Esophagus muscularis mucosa (tissue), 4 donors: ENCODE measurements at regions not wholly inside any gene's neighbourhood (a gene's known extent, or its start where the extent isn't known, plus 50 kb on each side); places are given as distances from the start of the nearest gene placed in this dataset.

ENCODE experiments used
- CTCF ChIP-seq, 3 experiments: fragments of 200-600 bp in 2 of 3; fragments of 450-650 bp in 1 of 3; sonication (generic) in 2 of 3; IDR thresholded peaks; one replicate each; pipeline ENCODE4 v1.5.1; 2017 to 2019; ENCODE audit warnings: antibody characterized with exemption in 3 of 3, mild to moderate bottlenecking in 2 of 3, moderate library complexity in 1 of 3
- EP300 ChIP-seq: sonication (generic); formaldehyde crosslinking; IDR thresholded peaks from one replicate; pipeline ENCODE4 v1.6.1; 2017; ENCODE audit warnings: antibody characterized with exemption
- POLR2A ChIP-seq: fragments of 450-650 bp; IDR thresholded peaks from one replicate; pipeline ENCODE4 v1.6.1; 2017; ENCODE audit warnings: antibody characterized with exemption, moderate library complexity, mild to moderate bottlenecking, low read depth

- TF ChIP-seq CTCF (IDR thresholded peaks at IDR 0.05) (no peak), EP300 (no peak), POLR2A (no peak)
Observed at GRCh38 chr22:27615408-27615807, 186.1 kb downstream of the MN1 start.
